Neural crest cell (in vitro differentiated cells): ENCODE measurements at regions not wholly inside any gene's neighbourhood (a gene's known extent, or its start where the extent isn't known, plus 50 kb on each side); places are given as distances from the start of the nearest gene placed in this dataset.

ENCODE experiments used
- DNase-seq: peaks from one replicate; pipeline ENCODE4 v3.0.0; 2021; ENCODE audit warnings: low read depth, mixed read lengths, low spot score
- H3K27ac Mint-ChIP-seq: one replicate; pipeline ENCODE4 v1.8.0; 2021; ENCODE audit warnings: mild to moderate bottlenecking, mixed read lengths; ENCODE audit not compliant: unreplicated experiment
- H3K27me3 Mint-ChIP-seq: 2 replicates; pipeline ENCODE4 v1.8.0; 2021; ENCODE audit warnings: low read depth, mild to moderate bottlenecking, mixed read lengths
- H3K36me3 Mint-ChIP-seq: 2 replicates; pipeline ENCODE4 v1.8.0; 2021; ENCODE audit warnings: low read depth, mild to moderate bottlenecking, mixed read lengths
- H3K4me1 Mint-ChIP-seq: 2 replicates; pipeline ENCODE4 v1.8.0; 2021; ENCODE audit warnings: mixed read lengths
- H3K4me3 Mint-ChIP-seq: one replicate; pipeline ENCODE4 v1.8.0; 2021; ENCODE audit warnings: mild to moderate bottlenecking, mixed read lengths
- H3K9me3 Mint-ChIP-seq: 2 replicates; pipeline ENCODE4 v1.8.0; 2021; ENCODE audit warnings: mixed read lengths
- CTCF ChIP-seq: fragments of 200-600 bp; sonication (generic); conservative IDR thresholded peaks from 2 replicates; pipeline ENCODE4 v1.5.0; 2021; ENCODE audit warnings: antibody characterized with exemption, mild to moderate bottlenecking

- Mint-ChIP-seq H3K4me1 (peaks cover 18% of the 10 kb centered on the region), H3K4me3 (no peak overlapping the region), H3K27me3 (peaks cover 3% of the 10 kb centered on the region), H3K36me3 (peaks cover 3% of the 10 kb centered on the region), H3K9me3 (peaks cover 11% of the 10 kb centered on the region), H3K27ac (no peak overlapping the region)
- no peak for TF ChIP-seq CTCF
- DNase-seq: no peak
These were observed 263.3 kb upstream of the GPRIN3 start for GRCh38 chr4:89570931-89571330.

- peaks cover 3% of the 10 kb centered on the region for H3K9me3 Mint-ChIP-seq
- H3K4me1 Mint-ChIP-seq: peaks cover 18% of the 10 kb centered on the region
- no peaks in the 10 kb centered on the region for H3K27me3 Mint-ChIP-seq
- no peak overlapping the region for H3K4me3 Mint-ChIP-seq
- no peak for TF ChIP-seq CTCF
- H3K27ac Mint-ChIP-seq: no peak overlapping the region
- no peak for DNase-seq
- H3K36me3 Mint-ChIP-seq: no peaks in the 10 kb centered on the region
These were observed 260.3 kb upstream of the GPRIN3 start for GRCh38 chr4:89567936-89568335.

GRCh38 chr4:89563431-89563830 lies 255.8 kb upstream of the GPRIN3 start:
- Mint-ChIP-seq H3K27ac (no peak overlapping the region), H3K4me1 (peaks cover 10% of the 10 kb centered on the region), H3K9me3 (peaks cover 2% of the 10 kb centered on the region), H3K4me3 (no peak overlapping the region), H3K27me3 (no peaks in the 10 kb centered on the region), H3K36me3 (no peaks in the 10 kb centered on the region)
- no peak for TF ChIP-seq CTCF
- DNase-seq: no peak

- H3K4me3 Mint-ChIP-seq: no peak overlapping the region
- TF ChIP-seq CTCF: no peak
- no peak overlapping the region for H3K27ac Mint-ChIP-seq
- DNase-seq: no peak
- H3K36me3 Mint-ChIP-seq: no peaks in the 10 kb centered on the region
- no peaks in the 10 kb centered on the region for H3K9me3 Mint-ChIP-seq
- peaks cover 10% of the 10 kb centered on the region for H3K4me1 Mint-ChIP-seq
- no peaks in the 10 kb centered on the region for H3K27me3 Mint-ChIP-seq
These were observed 255.1 kb upstream of the GPRIN3 start for GRCh38 chr4:89562746-89563145.

- DNase-seq: no peak
These were observed 253.4 kb upstream of the GPRIN3 start for GRCh38 chr4:89561048-89561447.

More at GRCh38 chr4:89561048-89561447, 253.4 kb upstream of the GPRIN3 start:
- Mint-ChIP-seq H3K27ac (no peak overlapping the region), H3K4me1 (peaks cover 10% of the 10 kb centered on the region), H3K4me3 (no peak overlapping the region), H3K27me3 (no peaks in the 10 kb centered on the region), H3K36me3 (no peaks in the 10 kb centered on the region), H3K9me3 (no peaks in the 10 kb centered on the region)
- TF ChIP-seq CTCF: no peak
